SK-N-SH treated with all-trans-retinoic acid at 6 μM for 48 hours (cell line): ENCODE measurements at regions not wholly inside any gene's neighbourhood (a gene's known extent, or its start where the extent isn't known, plus 50 kb on each side); places are given as distances from the start of the nearest gene placed in this dataset.

Experiments
- ATAC-seq: fragments of 200-7000 bp; cut with Tn5 transposase; 3 replicates; pipeline ENCODE4 v1.9.1; 2020; ENCODE audit warnings: mild to moderate bottlenecking, moderate library complexity
- ARNTL ChIP-seq: fragments of 450-650 bp; formaldehyde crosslinking; IDR thresholded peaks from 2 replicates; pipeline ENCODE4 v1.5.0; 2020; ENCODE audit warnings: low read depth, mild to moderate bottlenecking, moderate library complexity, borderline replicate concordance
- BACH2 ChIP-seq: fragments of 250-450 bp; sonication (Bioruptor Pico); IDR thresholded peaks from 2 replicates; pipeline ENCODE4 v1.9.0; 2021; ENCODE audit warnings: mild to moderate bottlenecking, borderline replicate concordance
- CREB5 ChIP-seq: fragments of 250-450 bp; sonication (Bioruptor Pico); IDR thresholded peaks from 2 replicates; pipeline ENCODE4 v1.5.1; 2020; ENCODE audit warnings: low read depth, mild to moderate bottlenecking, moderate library complexity
- CSDC2 ChIP-seq: fragments of 250-450 bp; sonication (Bioruptor Pico); IDR thresholded peaks from 2 replicates; pipeline ENCODE4 v1.5.0; 2020; ENCODE audit warnings: mild to moderate bottlenecking, moderate library complexity
- ESRRG ChIP-seq: fragments of 250-450 bp; sonication (Bioruptor Pico); IDR thresholded peaks from 2 replicates; pipeline ENCODE4 v1.6.1; 2021; ENCODE audit warnings: mild to moderate bottlenecking
- GLIS3 ChIP-seq: fragments of 250-450 bp; sonication (Bioruptor Pico); IDR thresholded peaks from 2 replicates; pipeline ENCODE4 v1.5.0; 2020; ENCODE audit warnings: mild to moderate bottlenecking, moderate library complexity
- ISL1 ChIP-seq: fragments of 250-450 bp; sonication (Bioruptor Pico); IDR thresholded peaks from 2 replicates; pipeline ENCODE4 v2.1.2; 2022; ENCODE audit warnings: mild to moderate bottlenecking, moderate library complexity
- OSR1 ChIP-seq: fragments of 250-450 bp; sonication (Bioruptor Pico); IDR thresholded peaks from 2 replicates; pipeline ENCODE4 v1.8.0; 2022; ENCODE audit warnings: moderate library complexity, mild to moderate bottlenecking, inconsistent platforms
- PATZ1 ChIP-seq: fragments of 250-450 bp; sonication (Bioruptor Pico); IDR thresholded peaks from 2 replicates; pipeline ENCODE4 v1.8.0; 2020; ENCODE audit warnings: mild to moderate bottlenecking, moderate library complexity, borderline replicate concordance
- POU6F1 ChIP-seq: fragments of 250-450 bp; sonication (Bioruptor Pico); IDR thresholded peaks from 2 replicates; pipeline ENCODE4 v1.8.0; 2021; ENCODE audit warnings: low read depth, mild to moderate bottlenecking, moderate library complexity, borderline replicate concordance
- PPARA ChIP-seq: fragments of 250-450 bp; sonication (Bioruptor Pico); IDR thresholded peaks from 2 replicates; pipeline ENCODE4 v1.5.0; 2020; ENCODE audit warnings: mild to moderate bottlenecking, borderline replicate concordance
- RARB ChIP-seq: fragments of 250-450 bp; sonication (Bioruptor Pico); IDR thresholded peaks from 2 replicates; pipeline ENCODE4 v1.8.0; 2021; ENCODE audit warnings: mild to moderate bottlenecking, moderate library complexity
- SNAI2 ChIP-seq: fragments of 250-450 bp; sonication (Bioruptor Pico); IDR thresholded peaks from 2 replicates; pipeline ENCODE4 v1.5.0; 2020; ENCODE audit warnings: mild to moderate bottlenecking, moderate library complexity
- TCF4 ChIP-seq: fragments of 250-450 bp; sonication (Bioruptor Pico); IDR thresholded peaks from 2 replicates; pipeline ENCODE4 v1.8.0; 2021; ENCODE audit warnings: mild to moderate bottlenecking, moderate library complexity, borderline replicate concordance
- TOX ChIP-seq: fragments of 250-450 bp; sonication (Bioruptor Pico); IDR thresholded peaks from 2 replicates; pipeline ENCODE4 v1.8.0; 2021; ENCODE audit warnings: mild to moderate bottlenecking, moderate library complexity, borderline replicate concordance
- TSHZ2 ChIP-seq: fragments of 250-450 bp; sonication (Bioruptor Pico); IDR thresholded peaks from 2 replicates; pipeline ENCODE4 v1.5.0; 2020; ENCODE audit warnings: mild to moderate bottlenecking, moderate library complexity
- ZC3H10 ChIP-seq: fragments of 250-450 bp; sonication (Bioruptor Pico); IDR thresholded peaks from 2 replicates; pipeline ENCODE4 v1.5.1; 2021; ENCODE audit warnings: mild to moderate bottlenecking, moderate library complexity
- ZFP3 ChIP-seq: fragments of 250-450 bp; sonication (Bioruptor Pico); IDR thresholded peaks from 2 replicates; pipeline ENCODE4 v1.5.0; 2020; ENCODE audit warnings: mild to moderate bottlenecking, moderate library complexity
- ZFP30 ChIP-seq: fragments of 450-650 bp; formaldehyde crosslinking; IDR thresholded peaks from 2 replicates; pipeline ENCODE4 v1.5.0; 2022; ENCODE audit warnings: mild to moderate bottlenecking, moderate library complexity
- ZNF565 ChIP-seq: fragments of 450-650 bp; formaldehyde crosslinking; conservative IDR thresholded peaks from 2 replicates; pipeline ENCODE4 v1.5.0; 2020; ENCODE audit warnings: low read depth, mild to moderate bottlenecking, moderate library complexity
- ZNF70 ChIP-seq: fragments of 450-650 bp; formaldehyde crosslinking; IDR thresholded peaks from 2 replicates; pipeline ENCODE4 v1.5.0; 2020; ENCODE audit warnings: mild to moderate bottlenecking, moderate library complexity
- ZNF8 ChIP-seq: fragments of 450-650 bp; formaldehyde crosslinking; IDR thresholded peaks from 2 replicates; pipeline ENCODE4 v1.5.0; 2020; ENCODE audit warnings: mild to moderate bottlenecking, moderate library complexity

- TF ChIP-seq SNAI2 (CRISPR knock-in tag): no peak
- TF ChIP-seq CSDC2 (CRISPR knock-in tag): no peak
- no peak for TF ChIP-seq TOX (CRISPR knock-in tag)
- no peak for TF ChIP-seq PPARA (CRISPR knock-in tag)
- no peak for TF ChIP-seq TCF4
- no peak for TF ChIP-seq ESRRG (CRISPR knock-in tag)
- TF ChIP-seq, all 23 proteins: peak for 0
- no peak for ATAC-seq
Measured at GRCh38 chr16:52964290-52964689, 88.4 kb downstream of the CHD9NB start.

GRCh38 chr16:52963855-52964242 is 88.8 kb downstream of the CHD9NB start:
- no peak for ATAC-seq
- TF ChIP-seq SNAI2 (CRISPR knock-in tag) (no peak), ZNF565 (CRISPR knock-in tag) (no peak), POU6F1 (no peak), TSHZ2 (CRISPR knock-in tag) (no peak), ARNTL (CRISPR knock-in tag) (no peak), ZNF70 (CRISPR knock-in tag) (no peak), RARB (CRISPR knock-in tag) (no peak), CREB5 (CRISPR knock-in tag) (no peak), ZNF8 (CRISPR knock-in tag) (no peak), GLIS3 (no peak), BACH2 (CRISPR knock-in tag) (no peak), TOX (CRISPR knock-in tag) (no peak), PPARA (CRISPR knock-in tag) (no peak), ZFP3 (CRISPR knock-in tag) (no peak)

- no peak for ATAC-seq
- no peak for TF ChIP-seq ZNF565 (CRISPR knock-in tag)
- TF ChIP-seq TOX (CRISPR knock-in tag): no peak
- TF ChIP-seq TSHZ2 (CRISPR knock-in tag): no peak
- TF ChIP-seq TCF4: no peak
- TF ChIP-seq ARNTL (CRISPR knock-in tag): no peak
- no peak for TF ChIP-seq ESRRG (CRISPR knock-in tag)
- TF ChIP-seq SNAI2 (CRISPR knock-in tag): no peak
- no peak for TF ChIP-seq OSR1
- TF ChIP-seq RARB (CRISPR knock-in tag): no peak
- TF ChIP-seq CSDC2 (CRISPR knock-in tag): no peak
- no peak for TF ChIP-seq PPARA (CRISPR knock-in tag)
- no peak for TF ChIP-seq ZFP3 (CRISPR knock-in tag)
- no peak for TF ChIP-seq ZFP30 (CRISPR knock-in tag)
- no peak for TF ChIP-seq ZNF8 (CRISPR knock-in tag)
- TF ChIP-seq ZNF70 (CRISPR knock-in tag): no peak
- no peak for TF ChIP-seq PATZ1
- TF ChIP-seq ISL1 (CRISPR knock-in tag): no peak
- TF ChIP-seq GLIS3: no peak
- no peak for TF ChIP-seq POU6F1
- no peak for TF ChIP-seq ZC3H10
Measured at GRCh38 chr16:52963212-52963854, 89.4 kb downstream of the CHD9NB start.
